ENCODE measurements at regions not wholly inside any gene's neighbourhood (a gene's known extent, or its start where the extent isn't known, plus 50 kb on each side); places are given as distances from the start of the nearest gene placed in this dataset.
A peak's percentile ranks its signal among the peaks of the same experiment; 100 is the strongest.

GRCh38 chr13:106145997-106146864, 389.2 kb downstream of the EFNB2 start:
- intact Hi-C loops (cut with micrococcal nuclease) (no loop called here), dilution Hi-C loops (cut with HindIII; ENCODE audit: low sequenced_read_pairs, unreplicated experiment) (no loop called here), in situ Hi-C loops (cut with MboI; ENCODE audit: low sequenced_read_pairs) (no loop called here)
- H2BK20ac ChIP-seq (ENCODE audit: low read depth, low read length): peak overlapping the region; percentile 55
- H2AK5ac ChIP-seq (ENCODE audit: low read depth, low read length): peak overlapping the region; percentile 61; the same call in 1 of the 2 replicates
- no peak overlapping the region for H3K4me2 ChIP-seq (ENCODE audit: low read depth, low read length)
- 100% methylated on average over 1 of the region's 2 CpGs; no CpG with 5 or more reads in 1 of the 2 experiments for WGBS, 2 experiments (ENCODE audit: extremely low coverage in 2 of 2, insufficient read length in 1 of 2)
- no peak overlapping the region for H2AK9ac ChIP-seq (replicated peaks; ENCODE audit: low read depth, low read length, poor library complexity)
- no peaks in the 10 kb centered on the region for H3K79me1 ChIP-seq (ENCODE audit: low read depth in 1 of 2, low read length in 2 of 2)
- peak overlapping the region; percentile 7; the same call in 1 of the 2 replicates for H3K14ac ChIP-seq (replicated peaks; ENCODE audit: low read depth, low read length)
- H2BK15ac ChIP-seq (ENCODE audit: low read depth, low read length): peak overlapping the region; percentile 74
- H3K9me1 ChIP-seq (ENCODE audit: insufficient read depth, low read length): 0 out of 2 replicates have a peak, but pooled peaks cover 3% of the 10 kb centered on the region
- POLR2A ChIA-PET (ENCODE audit: unreplicated experiment): no interaction called here
- H3K36me3 ChIP-seq (ENCODE audit: control insufficient read depth, insufficient read depth, low read length): no peaks in the 10 kb centered on the region
- no peak overlapping the region for H3K23ac ChIP-seq (ENCODE audit: low read depth, low read length)
- H3K4ac ChIP-seq (ENCODE audit: low read depth, low read length): peak overlapping the region; percentile 41; the same call in 1 of the 2 replicates
- no TSS peak for BruUV-seq (replicated peaks)
- CTCF ChIA-PET: interaction anchor here (1.2 kb wide), 1 partner anchor 1574 kb away, joined by 3 read pairs; no protein-coding TSS in a partner anchor
- H3K9ac ChIP-seq (ENCODE audit: low read depth, low read length): no peak overlapping the region
- H4K20me1 ChIP-seq (ENCODE audit: insufficient read depth, low read length): no peaks in the 10 kb centered on the region
- H3K27ac ChIP-seq (ENCODE audit: insufficient read depth, low read length): no peak overlapping the region
- no peak overlapping the region for H4K8ac ChIP-seq (ENCODE audit: low read depth in 2 of 2, low read length in 2 of 2)
- no peaks in the 10 kb centered on the region for H3K27me3 ChIP-seq (ENCODE audit: control insufficient read depth, insufficient read depth, low read length)
- H3K9me3 ChIP-seq (ENCODE audit: control insufficient read depth, insufficient read depth, low read length): no peaks in the 10 kb centered on the region
- H3K56ac ChIP-seq (ENCODE audit: extremely low read depth, insufficient read depth, low read length): no peak overlapping the region
- DNase-seq (no peak), ATAC-seq (ENCODE audit: low read depth) (no peak)
- H2BK5ac ChIP-seq (ENCODE audit: low read depth, low read length, poor library complexity, severe bottlenecking): no peak overlapping the region
- H4K5ac ChIP-seq (ENCODE audit: low read depth, low read length): no peak overlapping the region; the same call in 1 of the 2 replicates
- peak overlapping the region; percentile 54 for H3K18ac ChIP-seq (ENCODE audit: low read depth, low read length)
- H2BK120ac ChIP-seq (ENCODE audit: low read depth, low read length): peak overlapping the region; percentile 26
- H4K91ac ChIP-seq (ENCODE audit: insufficient read depth, low read depth, low read length): peak overlapping the region; percentile 34; the same call in 1 of the 2 replicates
- peaks cover 12% of the 10 kb centered on the region for H3K4me1 ChIP-seq (ENCODE audit: control insufficient read depth, insufficient read depth, low read length)
- no peak overlapping the region for H3K4me3 ChIP-seq (ENCODE audit: insufficient read depth, low read depth, low read length)
- TF ChIP-seq NFE2L2 (IDR thresholded peaks at IDR 0.05; ENCODE audit: low read depth, low read length): no peak
- no peak for TF ChIP-seq CHD1 (IDR thresholded peaks at IDR 0.05; ENCODE audit: low read depth, low read length)
- peak overlapping the region; percentile 9 for H2AFZ ChIP-seq (replicated peaks; ENCODE audit: low read length, poor library complexity)

Measured in IMR-90 (cell line).